Activated CD4-positive, alpha-beta T cell treated with anti-CD3 and anti-CD28 coated beads, Interleukin-2, Interleukin-6, amounts not matched to agents 100 ng/mL and 50 ng/mL, durations not matched to agents 16 hours and 8 hours (primary cell): ENCODE measurements at regions not wholly inside any gene's neighbourhood (a gene's known extent, or its start where the extent isn't known, plus 50 kb on each side); places are given as distances from the start of the nearest gene placed in this dataset.

ENCODE experiments used
- DNase-seq: peaks from one replicate; pipeline ENCODE4 v3.0.0-alpha.2; 2020

- DNase-seq, result no peak
Measured at GRCh38 chr12:34292736-34293625, 270.7 kb downstream of the ALG10 start.

GRCh38 chr12:34294137-34294536 is 271.8 kb downstream of the ALG10 start:
- DNase-seq, result no peak

- no peak for DNase-seq
Measured at GRCh38 chr12:34294671-34295365, 272.5 kb downstream of the ALG10 start.

- DNase-seq, result no peak
Measured at GRCh38 chr12:34295366-34296142, 273.3 kb downstream of the ALG10 start.

DNA sequence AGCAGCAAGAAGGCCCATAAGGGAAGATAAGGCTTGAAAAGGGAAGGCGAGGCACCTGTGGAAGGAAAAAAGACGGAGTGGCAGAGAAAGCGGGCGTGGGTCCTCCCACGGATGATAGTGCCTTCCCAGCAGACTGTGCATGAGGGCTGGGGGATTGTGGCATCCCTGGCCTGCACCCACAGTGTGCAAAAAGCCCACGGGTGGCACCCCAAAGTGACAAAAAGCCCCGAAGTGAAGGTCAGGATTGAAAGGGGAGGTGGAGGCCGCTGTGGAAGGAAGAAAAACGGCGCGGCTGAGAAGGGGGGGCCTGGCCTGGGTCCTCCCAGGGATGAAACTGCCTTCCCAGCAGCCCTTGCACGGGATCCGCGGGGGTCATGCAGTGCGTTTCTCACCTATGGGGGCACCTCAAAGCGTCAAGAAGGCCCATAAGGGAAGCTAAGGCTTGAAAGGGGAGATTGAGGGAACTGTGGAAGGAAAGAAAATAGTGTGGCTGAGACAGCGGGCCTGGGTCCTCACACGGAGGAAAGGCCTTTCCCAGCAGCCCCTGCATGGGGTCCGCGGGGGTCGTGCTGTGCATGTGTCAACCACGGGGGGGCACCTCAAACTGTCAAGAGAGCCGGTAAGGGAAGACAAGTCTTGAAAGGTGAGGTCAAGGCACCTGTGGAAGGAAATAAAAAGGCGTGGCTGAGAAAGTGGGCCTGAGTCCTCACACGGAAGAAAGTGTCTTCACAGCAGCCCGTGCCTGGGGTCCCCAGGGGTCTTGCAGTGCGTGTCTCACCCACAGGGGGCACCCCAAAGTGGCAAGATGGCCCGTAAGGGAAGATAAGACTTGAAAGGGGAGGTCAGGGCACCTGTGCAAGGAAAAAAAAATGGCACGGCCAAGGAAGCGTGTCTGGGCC is 274.1 kb downstream of the ALG10 start:
- no peak for DNase-seq

DNA sequence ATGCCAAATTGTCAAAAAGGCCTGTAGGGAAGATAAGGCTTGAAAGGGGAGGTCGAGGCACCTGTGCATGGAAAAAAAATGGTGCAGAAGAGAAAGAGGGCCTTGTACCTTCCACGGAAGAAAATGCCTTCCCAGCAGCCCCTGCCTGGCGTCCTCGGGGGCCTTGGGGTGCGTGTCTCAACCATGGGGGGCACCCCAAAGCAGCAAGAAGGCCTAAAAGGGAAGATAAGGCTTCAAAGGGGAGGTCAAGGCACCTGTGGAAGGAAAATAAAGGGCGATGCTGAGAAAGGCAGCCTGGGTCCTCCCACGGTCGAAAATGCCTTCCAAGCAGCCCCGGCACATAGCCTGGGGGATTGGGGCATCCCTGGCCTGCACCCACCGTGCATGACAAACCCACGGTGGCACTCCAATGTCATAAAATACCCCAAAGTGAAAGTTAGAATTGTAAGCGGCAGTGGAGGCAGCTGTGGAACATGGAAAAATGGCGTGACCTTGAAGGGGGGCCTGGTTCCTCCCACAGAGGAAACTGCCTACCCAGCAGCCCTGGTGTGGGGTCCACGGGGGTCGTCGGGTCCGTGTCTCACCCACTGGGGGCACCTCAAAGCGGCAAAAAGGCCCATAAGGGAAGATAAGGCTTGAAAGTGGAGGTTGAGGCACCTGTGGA is 275.0 kb downstream of the ALG10 start:
- DNase-seq, result no peak

- DNase-seq, result no peak
Measured at GRCh38 chr12:34297790-34298164, 275.5 kb downstream of the ALG10 start.

DNA sequence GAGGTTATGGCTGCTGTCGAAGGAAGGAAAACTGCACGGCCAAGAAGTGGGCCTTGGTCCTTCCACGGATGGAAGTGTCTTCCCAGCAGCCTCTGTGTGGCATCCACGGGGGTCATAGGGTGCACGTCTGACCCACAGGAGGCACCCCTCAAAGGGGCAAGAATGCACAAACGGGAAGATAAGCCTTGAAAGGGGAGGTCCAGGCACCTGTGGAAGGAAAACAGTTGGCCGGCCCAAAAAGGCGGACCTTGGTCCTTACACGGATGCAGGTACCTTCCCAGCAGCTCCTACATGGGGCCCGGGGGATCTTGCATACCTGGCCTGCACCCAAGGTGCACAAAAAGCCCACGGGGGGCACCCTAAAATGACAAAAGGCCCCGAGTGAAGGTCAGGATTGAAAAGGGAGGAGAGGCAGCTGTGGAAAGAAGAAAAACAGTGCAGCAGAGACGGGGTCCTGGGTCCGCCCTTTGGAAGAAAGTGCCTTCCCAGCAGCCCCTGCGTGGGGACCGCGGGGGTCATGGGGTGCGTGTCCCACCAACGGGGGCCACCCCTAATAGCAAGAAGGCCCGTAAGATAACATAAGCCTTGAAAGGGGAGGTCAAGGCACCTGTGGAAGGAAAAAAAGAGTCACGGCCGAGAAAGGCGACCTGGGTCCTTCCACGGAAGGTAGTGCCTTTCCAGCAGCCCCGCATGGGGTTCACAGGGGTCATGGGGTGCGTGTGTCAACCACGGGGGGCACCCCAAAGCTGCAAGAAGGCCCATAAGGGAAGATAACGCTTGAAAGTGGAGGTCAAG is 276.1 kb downstream of the ALG10 start:
- DNase-seq, result no peak

GRCh38 chr12:34298971-34299801 is 276.9 kb downstream of the ALG10 start:
- DNase-seq, result no peak

GRCh38 chr12:34299802-34300193 is 277.5 kb downstream of the ALG10 start:
- no peak for DNase-seq

DNA sequence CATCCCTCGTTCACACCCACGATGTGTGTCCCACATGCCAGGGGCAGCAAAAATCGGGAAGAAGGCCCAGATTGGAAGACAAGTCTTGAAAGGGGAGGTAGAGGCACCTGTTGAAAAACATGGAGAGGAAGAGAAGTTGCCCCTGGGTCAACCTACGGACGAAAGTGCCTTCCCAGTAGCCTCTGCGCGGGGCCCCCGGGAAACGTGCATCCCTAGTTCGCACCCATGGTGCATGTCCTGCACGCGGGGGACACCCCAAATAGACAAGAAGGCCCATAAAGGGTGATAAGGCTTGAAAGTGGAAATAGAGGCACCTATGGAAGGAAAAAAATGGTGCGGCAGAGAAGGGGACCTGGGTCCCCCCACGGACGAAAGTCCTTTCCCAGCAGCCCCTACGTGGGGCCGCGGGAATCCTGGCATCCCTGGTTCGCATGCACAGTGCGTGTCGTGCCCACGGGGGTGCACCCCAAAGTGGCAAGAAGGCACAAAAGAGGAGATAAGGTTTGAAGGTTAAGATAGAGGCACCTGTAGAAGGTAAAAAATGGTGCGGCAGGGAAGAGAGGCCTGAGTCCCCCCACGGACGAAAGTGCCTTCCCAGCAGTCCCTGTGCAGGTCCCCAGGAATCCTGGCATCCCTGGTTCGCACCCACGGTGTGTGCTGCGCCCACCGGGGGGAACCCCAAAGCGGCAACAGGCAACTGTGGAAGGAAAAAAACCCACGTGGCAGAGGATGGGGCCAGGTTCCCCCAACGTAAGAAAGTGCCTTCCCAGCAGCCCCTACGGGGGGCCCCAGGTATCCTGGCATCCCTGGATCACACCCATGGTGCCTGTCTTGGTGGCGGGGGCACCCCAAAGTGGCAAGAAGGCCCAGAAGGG is 278.3 kb downstream of the ALG10 start:
- no peak for DNase-seq

GRCh38 chr12:34301251-34302130 is 279.2 kb downstream of the ALG10 start:
- DNase-seq, result no peak

- DNase-seq, result no peak
Measured at GRCh38 chr12:34302131-34302885, 280.0 kb downstream of the ALG10 start.

GRCh38 chr12:34303091-34303870 is 281.0 kb downstream of the ALG10 start:
- DNase-seq, result no peak

DNA sequence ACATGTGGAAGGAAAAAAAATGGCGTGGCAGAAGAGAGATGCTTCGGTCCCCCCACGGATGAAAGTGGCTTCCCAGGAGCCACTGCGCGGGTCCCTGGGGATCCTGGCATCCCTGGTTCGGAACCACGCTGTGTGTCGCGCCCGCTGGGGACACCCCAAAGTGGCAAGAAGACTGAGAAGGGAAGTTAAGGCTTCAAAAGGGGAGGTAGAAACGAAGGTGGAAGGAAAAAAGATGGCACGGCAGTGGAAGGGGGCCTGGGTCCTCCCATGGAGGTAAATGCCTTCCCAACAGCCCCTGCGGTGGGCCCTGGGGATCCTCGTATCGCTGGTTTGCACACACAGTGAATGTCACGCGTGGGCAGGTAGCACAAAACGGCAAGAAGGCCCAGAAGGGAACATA is 281.7 kb downstream of the ALG10 start:
- no peak for DNase-seq

GRCh38 chr12:34304546-34304945 is 282.2 kb downstream of the ALG10 start:
- DNase-seq, result no peak
